ENCODE measurements at regions not wholly inside any gene's neighbourhood (a gene's known extent, or its start where the extent isn't known, plus 50 kb on each side); places are given as distances from the start of the nearest gene placed in this dataset.

DNA sequence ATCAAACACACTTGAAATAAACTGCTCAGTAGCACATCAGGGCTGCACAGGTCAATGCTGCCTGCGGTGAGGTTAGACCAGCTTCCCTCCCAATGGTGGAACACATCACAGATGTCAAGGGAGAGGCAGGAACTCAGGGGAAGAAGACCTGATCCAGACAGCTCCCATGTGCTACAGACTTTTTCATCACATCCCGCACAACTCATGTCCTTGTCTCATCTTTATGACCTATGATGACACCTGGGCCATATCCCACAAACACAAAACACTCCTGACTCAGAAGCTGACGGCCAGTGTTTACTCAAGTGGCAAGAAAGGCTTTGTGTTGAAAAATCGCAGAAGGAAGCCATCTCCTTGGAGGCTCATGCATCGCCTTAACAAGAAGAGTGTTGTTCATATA lies 91.6 kb downstream of the HTR5A start:
- no peak for TF ChIP-seq CTCF (IDR thresholded peaks at IDR 0.05; ENCODE audit: low read depth, low read length, missing input control)
- no peak for TF ChIP-seq REST (IDR thresholded peaks at IDR 0.05)
- TF ChIP-seq, protein P1, sequence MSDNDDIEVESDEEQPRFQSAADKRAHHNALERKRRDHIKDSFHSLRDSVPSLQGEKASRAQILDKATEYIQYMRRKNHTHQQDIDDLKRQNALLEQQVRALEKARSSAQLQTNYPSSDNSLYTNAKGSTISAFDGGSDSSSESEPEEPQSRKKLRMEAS (IDR thresholded peaks at IDR 0.05): no peak
- TF ChIP-seq, protein P2, sequence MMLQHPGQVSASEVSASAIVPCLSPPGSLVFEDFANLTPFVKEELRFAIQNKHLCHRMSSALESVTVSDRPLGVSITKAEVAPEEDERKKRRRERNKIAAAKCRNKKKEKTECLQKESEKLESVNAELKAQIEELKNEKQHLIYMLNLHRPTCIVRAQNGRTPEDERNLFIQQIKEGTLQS (IDR thresholded peaks at IDR 0.05): no peak
- no peak for TF ChIP-seq TAF1 (conservative IDR thresholded peaks at IDR 0.05)
